HG03066 (cell line): ENCODE measurements at regions not wholly inside any gene's neighbourhood (a gene's known extent, or its start where the extent isn't known, plus 50 kb on each side); places are given as distances from the start of the nearest gene placed in this dataset.
"Not testable (repeated sequence)": the region's sequence is repeated elsewhere in the genome, so short reads cannot be mapped to it uniquely, and the experiment has no call there.

Experiments used
- ATAC-seq: cut with Tn5 transposase; IDR thresholded peaks from one replicate; pipeline ENCODE4 v1.9.1; 2021; ENCODE audit warnings: low read depth; ENCODE audit not compliant: unreplicated experiment

DNA sequence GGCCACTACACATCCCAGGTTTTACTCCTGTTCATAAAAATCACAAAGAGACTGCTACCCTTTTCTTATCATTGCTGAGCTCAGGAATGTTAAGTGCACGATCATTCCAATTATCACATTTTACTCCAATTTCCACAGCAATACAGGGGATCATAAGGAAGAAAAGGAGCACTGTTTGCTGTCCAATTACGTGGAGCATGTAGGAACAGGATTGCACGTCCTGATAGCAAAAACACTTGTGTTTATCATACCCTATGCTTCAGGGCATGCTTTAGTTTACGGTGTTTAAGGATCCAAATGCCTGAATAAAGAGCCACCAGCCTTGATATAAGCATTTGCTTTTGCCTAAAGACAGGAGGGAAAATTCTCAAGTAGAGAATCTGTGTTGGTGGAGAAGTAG, 155.4 kb upstream of the EGLN3 start:
- ATAC-seq, result no peak

- ATAC-seq, result no peak
Observed at GRCh38 chr14:34104489-34105397, 153.9 kb upstream of the EGLN3 start.

- no peak for ATAC-seq
Observed at GRCh38 chr14:34103176-34103575, 152.3 kb upstream of the EGLN3 start.

- ATAC-seq, result no peak
Observed at GRCh38 chr14:34099635-34100034, 148.8 kb upstream of the EGLN3 start.

DNA sequence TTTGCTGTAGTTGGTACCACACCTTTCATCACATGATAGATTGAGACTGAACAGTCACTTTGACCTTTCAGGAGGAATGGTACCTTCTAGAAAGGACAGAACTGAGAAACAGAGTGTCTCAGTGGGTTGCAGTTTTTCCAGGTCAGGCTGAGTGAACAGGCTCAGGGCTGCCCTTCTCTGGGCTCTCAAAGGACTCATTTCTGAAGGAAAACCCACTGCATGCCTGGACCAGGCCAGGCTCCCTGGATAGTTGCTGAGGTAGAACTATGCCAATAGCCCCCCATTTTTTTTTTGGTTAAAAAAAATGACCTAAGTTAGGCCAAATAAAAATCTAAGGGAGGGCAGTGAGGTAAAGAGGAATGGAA, 148.1 kb upstream of the EGLN3 start:
- no peak for ATAC-seq

- ATAC-seq, result no peak
Observed at GRCh38 chr14:34098045-34098984, 147.4 kb upstream of the EGLN3 start.

DNA sequence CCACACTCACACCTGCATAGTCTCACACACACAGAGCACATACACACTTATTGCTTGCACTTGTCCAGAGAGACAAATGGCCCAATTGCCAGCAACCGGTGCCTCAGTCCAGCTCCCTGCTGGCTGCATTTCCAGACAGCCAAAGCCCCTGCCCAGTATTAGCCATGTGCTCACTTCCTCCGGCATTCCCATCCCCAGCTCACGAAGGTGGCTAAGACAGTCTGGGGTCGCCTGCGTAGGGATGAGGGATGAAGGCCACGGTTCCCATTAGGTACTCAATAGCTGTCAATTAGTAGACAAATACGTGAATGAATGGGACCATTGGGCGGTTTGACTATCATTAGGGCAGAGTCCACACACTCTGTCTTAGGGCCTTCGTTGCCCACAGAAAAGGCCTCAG, 146.8 kb upstream of the EGLN3 start:
- ATAC-seq, result no peak

DNA sequence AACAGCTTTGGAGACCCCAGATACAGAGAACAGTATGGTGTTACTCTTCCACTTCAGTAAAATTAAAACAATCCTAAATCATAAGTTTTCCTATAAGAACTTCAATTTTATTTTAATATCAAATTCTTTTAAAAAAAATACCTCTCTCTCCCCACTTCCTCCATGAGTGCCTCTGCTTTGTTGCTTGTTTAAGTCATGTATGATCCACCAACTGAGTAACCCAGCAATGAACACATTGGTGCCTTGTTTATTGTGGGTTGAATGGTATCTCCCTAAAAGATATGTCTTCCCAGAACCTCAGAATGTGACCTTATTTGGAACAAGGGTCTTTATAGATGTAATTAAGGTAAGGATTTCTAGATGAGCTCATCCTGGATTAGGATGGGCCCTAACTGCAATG, 143.5 kb upstream of the EGLN3 start:
- ATAC-seq, result no peak

- ATAC-seq, result no peak
Observed at GRCh38 chr14:34093883-34094282, 143.0 kb upstream of the EGLN3 start.

GRCh38 chr14:34090451-34090850, 139.6 kb upstream of the EGLN3 start:
- ATAC-seq, result no peak

DNA sequence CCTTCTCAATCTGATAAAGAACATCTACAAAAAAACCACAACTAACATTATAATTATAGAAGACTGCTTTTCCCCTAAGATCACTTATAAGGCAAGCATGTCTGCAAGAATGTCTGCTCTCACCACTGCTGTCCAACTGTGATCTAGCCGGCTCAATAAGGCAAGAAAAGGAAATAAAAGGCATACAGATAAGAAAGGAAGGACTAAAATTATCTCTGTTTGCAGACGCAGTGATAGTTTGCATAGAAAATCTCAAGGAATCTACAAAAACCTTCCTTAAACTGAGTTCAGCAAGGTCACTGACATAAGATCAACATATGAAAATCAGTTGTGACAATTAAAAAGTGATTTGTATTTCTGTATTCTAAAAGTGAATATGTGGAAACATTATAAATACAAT, 138.0 kb upstream of the EGLN3 start:
- no peak for ATAC-seq

DNA sequence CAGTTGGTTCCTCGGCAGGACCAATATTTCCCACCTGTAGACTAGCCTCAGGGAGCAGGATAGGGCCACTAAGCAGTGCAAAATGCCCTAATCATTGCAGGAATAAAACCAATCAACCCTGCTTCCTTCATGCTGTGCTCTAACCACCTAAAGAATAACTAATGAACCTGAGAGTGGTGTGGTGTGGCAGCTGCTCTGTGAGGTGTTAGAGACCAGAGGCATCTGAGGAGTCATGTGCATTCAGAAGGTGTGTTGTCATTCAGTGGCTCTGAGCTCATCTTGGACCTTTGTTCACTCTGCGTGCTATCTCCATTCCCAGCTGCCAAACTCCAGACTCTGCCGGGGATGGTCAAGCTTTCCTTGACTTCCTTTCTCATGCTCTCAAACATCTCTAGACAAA, 136.7 kb upstream of the EGLN3 start:
- no peak for ATAC-seq

- no peak for ATAC-seq
Observed at GRCh38 chr14:34086223-34086757, 135.4 kb upstream of the EGLN3 start.

DNA sequence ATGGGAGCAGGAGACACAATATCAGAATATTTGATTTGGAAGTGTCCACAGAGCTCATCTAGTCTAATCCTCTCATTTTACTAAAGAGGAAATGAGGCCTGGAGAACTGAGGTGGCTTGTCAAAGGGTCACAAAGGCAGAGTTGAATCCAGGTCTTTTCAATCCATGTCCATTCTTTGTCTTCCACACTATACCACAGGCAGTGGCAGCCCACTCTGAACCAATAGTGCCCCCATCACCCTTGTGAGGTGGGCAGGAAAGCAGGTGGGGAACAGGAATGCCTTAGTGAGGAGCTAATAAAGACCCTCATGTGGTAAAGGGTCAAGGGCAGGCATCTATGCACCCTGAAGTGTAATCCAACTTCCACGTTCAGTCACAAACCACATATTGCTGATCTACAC, 134.8 kb upstream of the EGLN3 start:
- no peak for ATAC-seq

- no peak for ATAC-seq
Observed at GRCh38 chr14:34081576-34082136, 130.8 kb upstream of the EGLN3 start.

- ATAC-seq, result no peak
Observed at GRCh38 chr14:34081101-34081575, 130.3 kb upstream of the EGLN3 start.

DNA sequence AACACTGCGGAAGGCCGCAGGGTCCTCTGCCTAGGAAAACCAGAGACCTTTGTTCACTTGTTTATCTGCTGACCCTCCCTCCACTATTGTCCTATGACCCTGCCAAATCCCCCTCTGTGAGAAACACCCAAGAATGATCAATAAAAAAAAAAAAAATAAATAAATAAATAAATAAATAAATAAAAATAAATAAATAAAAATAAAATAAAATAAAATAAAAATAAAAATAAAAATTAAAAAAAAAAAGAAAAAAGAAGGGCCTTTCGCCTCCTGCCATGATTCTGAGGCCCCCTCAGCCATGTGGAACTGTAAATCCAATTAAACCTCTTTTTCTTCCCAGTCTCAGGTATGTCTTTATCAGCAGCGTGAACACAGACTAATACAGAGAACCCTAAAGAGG, 128.8 kb upstream of the EGLN3 start:
- not testable (repeated sequence) for ATAC-seq

DNA sequence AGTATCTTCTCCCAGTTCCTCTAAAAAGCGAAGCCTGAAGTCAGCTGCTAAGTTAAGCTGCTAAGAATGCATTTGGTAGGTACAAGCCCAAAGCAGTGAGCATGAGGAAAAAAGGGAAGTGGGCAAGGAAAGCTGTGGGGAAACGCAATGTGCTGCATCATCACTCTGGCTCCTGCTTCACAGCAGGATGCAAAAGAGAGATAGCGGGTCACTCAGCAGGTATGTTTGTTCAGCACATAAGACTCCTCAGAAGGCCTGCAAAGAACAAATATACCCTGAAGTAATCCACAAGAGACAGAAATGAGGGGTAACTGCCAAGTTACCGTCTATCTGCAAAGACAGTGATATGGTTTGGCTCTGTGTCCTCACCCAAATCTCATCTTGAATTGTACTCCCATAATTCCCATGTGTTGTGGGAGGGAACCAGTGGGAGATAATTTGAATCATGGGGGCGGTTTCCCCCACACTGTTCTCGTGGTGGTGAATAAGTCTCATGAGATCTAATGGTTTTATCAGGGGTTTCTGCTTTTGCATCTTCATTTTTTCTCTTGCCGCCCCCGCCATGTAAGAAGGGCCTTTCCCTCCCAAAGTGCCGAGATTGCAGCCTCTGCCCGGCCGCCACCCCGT, 127.4 kb upstream of the EGLN3 start:
- no peak for ATAC-seq

DNA sequence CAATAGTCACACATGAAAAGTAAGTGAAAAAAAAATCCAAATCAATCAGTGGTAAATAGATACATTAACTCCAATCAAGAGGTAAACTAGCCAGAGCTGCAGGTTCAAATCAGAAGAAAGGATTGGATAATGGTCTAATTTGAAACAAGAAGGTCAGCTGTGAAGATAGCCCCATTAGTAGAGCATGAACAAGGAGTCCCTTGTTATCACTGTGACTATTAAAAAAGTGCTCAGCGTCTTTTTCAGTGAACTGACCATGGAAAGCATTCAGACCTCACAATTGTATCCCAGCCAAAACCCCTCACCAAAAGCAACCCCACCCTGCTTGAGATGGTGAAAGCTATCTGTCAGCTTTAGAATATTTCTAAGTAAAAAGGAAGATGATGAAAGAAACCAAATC, 125.0 kb upstream of the EGLN3 start:
- ATAC-seq, result no peak

DNA sequence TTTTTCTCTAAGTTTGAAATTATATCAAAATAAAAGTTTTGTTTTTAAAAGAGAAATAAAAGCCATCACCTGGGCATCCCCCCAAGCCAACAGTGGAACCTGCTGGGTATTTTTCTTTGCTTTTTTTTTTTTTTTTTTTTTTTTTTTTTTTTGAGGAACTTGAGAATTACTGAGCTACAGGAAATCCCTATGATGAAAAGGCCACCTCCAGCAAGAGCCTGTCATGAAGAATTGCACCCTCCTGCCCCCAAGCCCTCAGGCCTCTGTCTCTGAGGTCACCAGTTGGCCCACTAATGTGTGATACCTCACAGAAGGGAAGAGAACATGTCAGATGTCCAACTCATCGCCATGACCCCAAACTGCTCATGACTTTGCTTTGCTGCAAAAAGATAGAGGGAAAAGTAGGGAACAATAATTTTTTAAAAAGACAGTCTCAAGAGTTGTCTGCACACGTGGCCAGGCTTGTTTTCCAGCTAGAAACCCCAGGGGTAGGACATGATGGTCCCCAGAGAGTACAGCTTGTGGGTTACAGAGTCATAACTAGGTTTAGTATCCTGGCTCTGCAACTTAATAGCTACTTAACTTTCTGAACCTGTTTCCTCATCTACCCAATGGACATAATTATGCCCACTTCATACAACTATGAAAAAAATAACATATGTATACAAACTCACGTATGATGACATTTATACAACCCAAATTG, 124.3 kb upstream of the EGLN3 start:
- no peak for ATAC-seq
